NCI-H446 (cell line): ENCODE measurements at regions not wholly inside any gene's neighbourhood (a gene's known extent, or its start where the extent isn't known, plus 50 kb on each side); places are given as distances from the start of the nearest gene placed in this dataset.
"Not testable (repeated sequence)": the region's sequence is repeated elsewhere in the genome, so short reads cannot be mapped to it uniquely, and the experiment has no call there.

Source experiments
- DNase-seq, 2 experiments: peaks; one replicate each; lab custom pipeline; 2025; lab: John Stamatoyannopoulos, UW

GRCh38 chr7:42677751-42678699 is 233.8 kb downstream of the C7orf25 start:
- no peak for DNase-seq

GRCh38 chr7:42674541-42674940 is 237.3 kb downstream of the C7orf25 start:
- DNase-seq = no peak

- no peak for DNase-seq
Observed at GRCh38 chr7:42673951-42674350, 237.9 kb downstream of the C7orf25 start.

GRCh38 chr7:42672339-42672999 is 239.4 kb downstream of the C7orf25 start:
- no peak for DNase-seq

- no peak for DNase-seq
Observed at GRCh38 chr7:42671627-42672026, 240.2 kb downstream of the C7orf25 start.

GRCh38 chr7:42666994-42667393 is 244.9 kb downstream of the C7orf25 start:
- DNase-seq = no peak

- no peak for DNase-seq
Observed at GRCh38 chr7:42662862-42663261, 249.0 kb downstream of the C7orf25 start.

- DNase-seq = no peak
Observed at GRCh38 chr7:42661312-42661711, 250.6 kb downstream of the C7orf25 start.

- DNase-seq = no peak
Observed at GRCh38 chr7:42650701-42651100, 261.2 kb downstream of the C7orf25 start.

- no peak for DNase-seq
Observed at GRCh38 chr7:42650171-42650570, 261.7 kb downstream of the C7orf25 start.

GRCh38 chr7:42645906-42646305 is 266.0 kb downstream of the C7orf25 start:
- no peak for DNase-seq

- DNase-seq = no peak
Observed at GRCh38 chr7:42642699-42643098, 269.2 kb downstream of the C7orf25 start.

GRCh38 chr7:42639930-42640329 is 271.9 kb downstream of the C7orf25 start:
- no peak for DNase-seq

GRCh38 chr7:42636380-42636779 is 275.5 kb downstream of the C7orf25 start:
- not testable (repeated sequence) for DNase-seq

GRCh38 chr7:42628054-42628453 is 283.8 kb downstream of the C7orf25 start:
- DNase-seq = no peak

- DNase-seq = no peak
Observed at GRCh38 chr7:42627626-42628025, 284.2 kb downstream of the C7orf25 start.

- no peak for DNase-seq
Observed at GRCh38 chr7:42627101-42627500, 284.8 kb downstream of the C7orf25 start.

GRCh38 chr7:42625421-42625820 is 286.4 kb downstream of the C7orf25 start:
- no peak for DNase-seq

- no peak for DNase-seq
Observed at GRCh38 chr7:42624471-42624870, 287.4 kb downstream of the C7orf25 start.

- DNase-seq = no peak
Observed at GRCh38 chr7:42621543-42622219, 290.2 kb downstream of the C7orf25 start.

- no peak for DNase-seq
Observed at GRCh38 chr7:42618651-42619360, 293.1 kb downstream of the C7orf25 start.
